ENCODE measurements at regions not wholly inside any gene's neighbourhood (a gene's known extent, or its start where the extent isn't known, plus 50 kb on each side); places are given as distances from the start of the nearest gene placed in this dataset.

- H3K4me1 ChIP-seq = peaks cover 0 to 4% (median 2%) of the 10 kb centered on the region in 4 donors
- 87% methylated on average over 1 of the region's 1 CpG for WGBS (ENCODE audit: insufficient coverage, low coverage, low lambda C conversion rate, missing lambda C conversion rate)
- no peaks in the 10 kb centered on the region for H3K9me3 ChIP-seq
- H3K27me3 ChIP-seq = no peaks in the 10 kb centered on the region
- H3K4me3 ChIP-seq = no peak overlapping the region
- no peak overlapping the region for H3K27ac ChIP-seq
- DNase-seq (no peak), ATAC-seq (no peak)
- TF ChIP-seq POLR2A (IDR thresholded peaks at IDR 0.05) (no peak), CTCF (IDR thresholded peaks at IDR 0.05) (no peak)
- intact Hi-C loops (cut with DNase I) = no loop called here
- H3K36me3 ChIP-seq = no peaks in the 10 kb centered on the region
Measured at GRCh38 chr12:115419145-115419646, 735.2 kb upstream of the TBX3 start.

GRCh38 chr12:115417610-115418009, 733.6 kb upstream of the TBX3 start:
- no peaks in the 10 kb centered on the region for H3K27me3 ChIP-seq
- 52% methylated on average over 2 of the region's 2 CpGs for WGBS (ENCODE audit: insufficient coverage, low coverage, low lambda C conversion rate, missing lambda C conversion rate)
- no peak overlapping the region for H3K27ac ChIP-seq
- no peaks in the 10 kb centered on the region for H3K36me3 ChIP-seq
- ATAC-seq (peak in 3 of 4 donors; percentile 42 to 63 (median 51)), DNase-seq (no peak)
- intact Hi-C loops (cut with DNase I) = no loop called here
- H3K4me3 ChIP-seq = no peak overlapping the region
- TF ChIP-seq POLR2A (IDR thresholded peaks at IDR 0.05) = no peak
- no peak for TF ChIP-seq CTCF (IDR thresholded peaks at IDR 0.05)
- H3K4me1 ChIP-seq = no peaks in the 10 kb centered on the region
- H3K9me3 ChIP-seq = no peaks in the 10 kb centered on the region

GRCh38 chr12:115416869-115417268, 732.9 kb upstream of the TBX3 start:
- Histone ChIP-seq H3K4me1 (no peaks in the 10 kb centered on the region), H3K4me3 (no peak overlapping the region), H3K9me3 (no peaks in the 10 kb centered on the region), H3K27ac (no peak overlapping the region), H3K36me3 (no peaks in the 10 kb centered on the region), H3K27me3 (no peaks in the 10 kb centered on the region)
- TF ChIP-seq CTCF (IDR thresholded peaks at IDR 0.05) (no peak), POLR2A (IDR thresholded peaks at IDR 0.05) (no peak)
- ATAC-seq (no peak), DNase-seq (no peak)
- intact Hi-C loops (cut with DNase I) = no loop called here

DNA sequence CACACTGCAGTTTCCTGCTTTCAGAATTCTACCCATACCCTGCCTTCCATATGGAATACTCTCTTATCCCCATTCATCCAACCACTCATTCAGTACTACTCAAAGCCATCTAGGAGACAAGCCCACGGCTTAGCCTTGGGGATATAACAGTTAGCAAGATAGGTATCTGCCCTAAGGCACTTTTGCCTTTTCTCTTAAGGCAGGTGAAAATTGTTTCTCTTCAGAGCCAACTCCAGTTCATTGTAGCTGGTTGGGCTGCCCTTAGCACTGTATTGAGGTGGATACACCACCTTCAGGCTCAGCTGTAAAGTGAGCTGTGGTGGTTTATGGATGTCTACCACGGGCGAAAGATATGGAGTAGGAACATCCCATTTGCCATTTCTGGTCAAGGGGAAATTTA, 729.7 kb upstream of the TBX3 start:
- H3K4me3 ChIP-seq = no peak overlapping the region
- no peak for DNase-seq
- TF ChIP-seq CTCF (IDR thresholded peaks at IDR 0.05) (no peak), POLR2A (IDR thresholded peaks at IDR 0.05) (no peak)
- no peaks in the 10 kb centered on the region for H3K4me1 ChIP-seq
- intact Hi-C loops (cut with DNase I) = no loop called here
- no peaks in the 10 kb centered on the region for H3K36me3 ChIP-seq
- no peaks in the 10 kb centered on the region for H3K9me3 ChIP-seq
- H3K27me3 ChIP-seq = no peaks in the 10 kb centered on the region
- WGBS (ENCODE audit: insufficient coverage, low coverage, low lambda C conversion rate, missing lambda C conversion rate) = 87% methylated on average over 3 of the region's 3 CpGs
- H3K27ac ChIP-seq = no peak overlapping the region
- ATAC-seq = no peak

GRCh38 chr12:115412831-115413230, 728.9 kb upstream of the TBX3 start:
- Histone ChIP-seq H3K27me3 (no peaks in the 10 kb centered on the region), H3K27ac (no peak overlapping the region), H3K4me1 (no peaks in the 10 kb centered on the region), H3K4me3 (no peak overlapping the region), H3K9me3 (no peaks in the 10 kb centered on the region), H3K36me3 (no peaks in the 10 kb centered on the region)
- WGBS (ENCODE audit: insufficient coverage, low coverage, low lambda C conversion rate, missing lambda C conversion rate) = 83% methylated on average over 3 of the region's 3 CpGs
- TF ChIP-seq CTCF (IDR thresholded peaks at IDR 0.05) = no peak
- TF ChIP-seq POLR2A (IDR thresholded peaks at IDR 0.05) = no peak
- intact Hi-C loops (cut with DNase I) = no loop called here
- ATAC-seq (no peak), DNase-seq (no peak)
